Testis (tissue), 2 donors: ENCODE measurements at regions not wholly inside any gene's neighbourhood (a gene's known extent, or its start where the extent isn't known, plus 50 kb on each side); places are given as distances from the start of the nearest gene placed in this dataset.

ENCODE experiments used
- POLR2A ChIP-seq: fragments of 450-650 bp; IDR thresholded peaks from one replicate; pipeline ENCODE4 v1.6.1; 2017; ENCODE audit warnings: antibody characterized with exemption, mild to moderate bottlenecking, moderate library complexity
- TF ChIP-seq, protein P1 (sequence below), 3 experiments: fragments of 450-650 bp in 2 of 3; fragments of 200-600 bp in 1 of 3; sonication (generic) in 1 of 3; IDR thresholded peaks; one replicate each; pipeline ENCODE4 v1.5.1; 2016 to 2019; ENCODE audit warnings: antibody characterized with exemption in 3 of 3, mild to moderate bottlenecking in 2 of 3, moderate library complexity in 1 of 3

DNA sequence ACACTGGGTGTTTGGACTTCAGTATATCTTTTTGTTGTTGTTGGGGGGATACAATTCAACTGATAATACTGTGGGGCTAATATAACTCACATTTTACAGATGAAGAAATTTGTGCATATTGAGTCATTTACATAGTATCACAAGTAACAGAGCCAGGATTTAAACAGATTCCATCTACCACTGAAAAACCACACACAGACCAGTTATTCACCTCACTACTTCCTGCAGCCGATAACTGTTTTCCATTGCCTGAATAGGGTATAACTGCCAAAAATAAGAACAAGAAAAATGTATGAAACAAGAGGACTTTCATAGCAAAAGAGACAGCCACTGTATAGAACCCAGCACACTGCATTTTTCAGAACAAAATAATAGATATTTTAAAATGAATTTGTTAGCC lies 215.8 kb upstream of the CNTN6 start:
- TF ChIP-seq, protein P1, sequence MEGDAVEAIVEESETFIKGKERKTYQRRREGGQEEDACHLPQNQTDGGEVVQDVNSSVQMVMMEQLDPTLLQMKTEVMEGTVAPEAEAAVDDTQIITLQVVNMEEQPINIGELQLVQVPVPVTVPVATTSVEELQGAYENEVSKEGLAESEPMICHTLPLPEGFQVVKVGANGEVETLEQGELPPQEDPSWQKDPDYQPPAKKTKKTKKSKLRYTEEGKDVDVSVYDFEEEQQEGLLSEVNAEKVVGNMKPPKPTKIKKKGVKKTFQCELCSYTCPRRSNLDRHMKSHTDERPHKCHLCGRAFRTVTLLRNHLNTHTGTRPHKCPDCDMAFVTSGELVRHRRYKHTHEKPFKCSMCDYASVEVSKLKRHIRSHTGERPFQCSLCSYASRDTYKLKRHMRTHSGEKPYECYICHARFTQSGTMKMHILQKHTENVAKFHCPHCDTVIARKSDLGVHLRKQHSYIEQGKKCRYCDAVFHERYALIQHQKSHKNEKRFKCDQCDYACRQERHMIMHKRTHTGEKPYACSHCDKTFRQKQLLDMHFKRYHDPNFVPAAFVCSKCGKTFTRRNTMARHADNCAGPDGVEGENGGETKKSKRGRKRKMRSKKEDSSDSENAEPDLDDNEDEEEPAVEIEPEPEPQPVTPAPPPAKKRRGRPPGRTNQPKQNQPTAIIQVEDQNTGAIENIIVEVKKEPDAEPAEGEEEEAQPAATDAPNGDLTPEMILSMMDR (IDR thresholded peaks at IDR 0.05), result no peak
- no peak for TF ChIP-seq POLR2A
